H1 (cell line): ENCODE measurements at regions not wholly inside any gene's neighbourhood (a gene's known extent, or its start where the extent isn't known, plus 50 kb on each side); places are given as distances from the start of the nearest gene placed in this dataset.

Experiments
- CTCF ChIA-PET: fragments of 300-600 bp; sonication (Branson Sonifier 250); formaldehyde crosslinking; loops from one replicate; lab custom pipeline; 2021; ENCODE audit not compliant: partially characterized antibody; lab: Charles Lee
- POLR2A ChIA-PET: fragments of 300-600 bp; sonication (Branson Sonifier 250); formaldehyde crosslinking; loops from one replicate; lab custom pipeline; 2021; ENCODE audit warnings: inconsistent platforms; ENCODE audit not compliant: partially characterized antibody; lab: Charles Lee
- DNase-seq, 2 experiments: peaks; one replicate each; pipeline versions ENCODE4 v3.0.0 to v3.0.0-alpha.2; 2010 to 2022; ENCODE audit warnings: low spot score in 2 of 2, low read depth in 1 of 2, mixed read lengths in 1 of 2
- FAIRE-seq: peaks from 2 replicates; lab custom pipeline; 2011; peaks lifted over from hg19 to GRCh38; lab: Jason Lieb, UNC
- H2AFZ ChIP-seq: 2 replicates; pipeline ENCODE4 v1.8.1; 2012; ENCODE audit warnings: low read length, inconsistent platforms
- H2AK5ac ChIP-seq: 2 replicates; pipeline ENCODE4 v1.6.1; 2013; ENCODE audit warnings: low read depth, low read length
- H2BK120ac ChIP-seq: replicated peaks from 2 replicates; pipeline ENCODE3; 2013; ENCODE audit warnings: low read depth, low read length, inconsistent platforms
- H2BK12ac ChIP-seq: 2 replicates; pipeline ENCODE4 v1.6.1; 2013; ENCODE audit warnings: low read depth, low read length
- H2BK15ac ChIP-seq: 2 replicates; pipeline ENCODE4 v1.6.1; 2013; ENCODE audit warnings: low read length
- H2BK20ac ChIP-seq: 2 replicates; pipeline ENCODE4 v1.6.1; 2013; ENCODE audit warnings: low read length
- H2BK5ac ChIP-seq: 2 replicates; pipeline ENCODE4 v1.6.1; 2013; ENCODE audit warnings: low read depth, low read length
- H3K14ac ChIP-seq: 2 replicates; pipeline ENCODE4 v1.6.1; 2013; ENCODE audit warnings: inconsistent platforms; ENCODE audit not compliant: insufficient read length
- H3K18ac ChIP-seq: 2 replicates; pipeline ENCODE4 v1.6.1; 2013; ENCODE audit warnings: low read length; ENCODE audit errors: extremely low read depth
- H3K23ac ChIP-seq: 2 replicates; pipeline ENCODE4 v1.6.1; 2013; ENCODE audit warnings: inconsistent platforms; ENCODE audit not compliant: insufficient read length
- H3K23me2 ChIP-seq: 2 replicates; pipeline ENCODE4 v1.6.1; 2013; ENCODE audit warnings: low read depth, low read length
- H3K27ac ChIP-seq: 2 replicates; pipeline ENCODE4 v1.6.1; 2011; ENCODE audit warnings: low read depth, low read length, inconsistent platforms
- H3K27me3 ChIP-seq, 4 experiments: replicated peaks in 1 of 4; 1 replicate in 1 of 4; 2 replicates in 3 of 4; pipeline versions ENCODE4 v1.6.1 to v1.8.1; 2011 to 2013; ENCODE audit warnings: low read length in 3 of 4, mild to moderate bottlenecking in 3 of 4, inconsistent platforms in 2 of 4, mixed read lengths in 2 of 4, moderate library complexity in 1 of 4; ENCODE audit not compliant: control insufficient read depth in 3 of 4, insufficient read depth in 3 of 4; ENCODE audit errors: extremely low read depth in 1 of 4
- H3K36me3 ChIP-seq, 4 experiments: 2 replicates each; pipeline versions ENCODE4 v1.6.1 to v1.8.1; 2011 to 2013; ENCODE audit warnings: mild to moderate bottlenecking in 4 of 4, low read length in 3 of 4, moderate library complexity in 2 of 4, control low read depth in 1 of 4, inconsistent platforms in 1 of 4; ENCODE audit not compliant: insufficient read depth in 4 of 4, control insufficient read depth in 2 of 4
- H3K4ac ChIP-seq: replicated peaks from 2 replicates; pipeline ENCODE3; 2013; ENCODE audit warnings: low read length, low read depth, mixed read lengths, inconsistent platforms; ENCODE audit not compliant: insufficient read length
- H3K4me1 ChIP-seq, 4 experiments: replicated peaks in 1 of 4; 1 replicate in 1 of 4; 2 replicates in 3 of 4; pipeline versions ENCODE4 v1.6.1 to v1.8.1; 2011 to 2013; ENCODE audit warnings: low read length in 3 of 4, inconsistent platforms in 2 of 4, mixed read lengths in 1 of 4; ENCODE audit not compliant: insufficient read depth in 4 of 4, control insufficient read depth in 3 of 4
- H3K4me2 ChIP-seq, 2 experiments: 2 replicates each; pipeline versions ENCODE4 v1.6.1 to v1.8.1; 2011 to 2013; ENCODE audit warnings: low read depth in 2 of 2, low read length in 2 of 2, control low read depth in 1 of 2, inconsistent platforms in 1 of 2, mild to moderate bottlenecking in 1 of 2; ENCODE audit not compliant: insufficient read depth in 1 of 2
- H3K4me3 ChIP-seq, 4 experiments: fragments of 200-600, 300-600 bp in 1 of 4; sonication (generic), shearing (Covaris generic), sonication (Bioruptor Twin) in 1 of 4; 2 replicates each; pipeline versions ENCODE4 v1.5.1 to v1.8.1; 2011 to 2016; ENCODE audit warnings: low read length in 4 of 4, low read depth in 3 of 4, control low read depth in 2 of 4, inconsistent platforms in 2 of 4, mild to moderate bottlenecking in 2 of 4, mixed read lengths in 1 of 4, moderate library complexity in 1 of 4; ENCODE audit not compliant: insufficient read depth in 2 of 4; ENCODE audit errors: extremely low read depth in 1 of 4
- H3K56ac ChIP-seq: replicated peaks from 2 replicates; pipeline ENCODE3; 2013; ENCODE audit warnings: low read depth, mild to moderate bottlenecking, mixed read lengths, low read length, inconsistent platforms; ENCODE audit not compliant: insufficient read length
- H3K79me1 ChIP-seq: 2 replicates; pipeline ENCODE4 v1.6.1; 2013; ENCODE audit warnings: low read depth, low read length, control low read depth
- H3K79me2 ChIP-seq, 2 experiments: 2 replicates each; pipeline versions ENCODE4 v1.6.1 to v1.8.1; 2012 to 2013; ENCODE audit warnings: low read length in 2 of 2, mild to moderate bottlenecking in 2 of 2, inconsistent platforms in 1 of 2; ENCODE audit not compliant: insufficient read depth in 2 of 2, control insufficient read depth in 1 of 2
- H3K9ac ChIP-seq, 4 experiments: replicated peaks in 1 of 4; 1 replicate in 1 of 4; 2 replicates in 3 of 4; pipeline versions ENCODE4 v1.6.1 to v1.8.1; 2011 to 2013; ENCODE audit warnings: low read depth in 3 of 4, low read length in 3 of 4, control low read depth in 2 of 4, mild to moderate bottlenecking in 2 of 4, moderate library complexity in 2 of 4, inconsistent platforms in 1 of 4; ENCODE audit errors: extremely low read depth in 1 of 4
- H3K9me3 ChIP-seq, 2 experiments: 2 replicates each; pipeline versions ENCODE4 v1.6.1 to v1.8.1; 2012 to 2013; ENCODE audit warnings: mild to moderate bottlenecking in 2 of 2, moderate library complexity in 2 of 2, control low read depth in 1 of 2, inconsistent platforms in 1 of 2, low read depth in 1 of 2, low read length in 1 of 2, mixed read lengths in 1 of 2; ENCODE audit not compliant: insufficient read depth in 2 of 2
- H4K20me1 ChIP-seq, 2 experiments: replicated peaks in 1 of 2; 2 replicates each; pipeline versions ENCODE3 to v1.8.1; 2011 to 2013; ENCODE audit warnings: inconsistent platforms in 2 of 2, low read length in 2 of 2, mild to moderate bottlenecking in 1 of 2; ENCODE audit not compliant: insufficient read depth in 2 of 2, control insufficient read depth in 1 of 2
- H4K5ac ChIP-seq: 2 replicates; pipeline ENCODE4 v1.6.1; 2013; ENCODE audit warnings: low read length, low read depth, mixed read lengths, inconsistent platforms; ENCODE audit not compliant: insufficient read length
- H4K8ac ChIP-seq: 2 replicates; pipeline ENCODE4 v1.8.0; 2013; ENCODE audit warnings: mild to moderate bottlenecking, moderate library complexity, low read length, inconsistent platforms; ENCODE audit not compliant: insufficient read depth; ENCODE audit errors: extremely low read depth
- H4K91ac ChIP-seq: replicated peaks from 2 replicates; pipeline ENCODE3; 2013; ENCODE audit warnings: low read length, mixed read lengths, inconsistent platforms; ENCODE audit not compliant: insufficient read length
- CEBPB ChIP-seq: IDR thresholded peaks from 2 replicates; pipeline ENCODE4 v1.6.1; 2012; ENCODE audit warnings: low read depth, low read length
- CHD1 ChIP-seq: IDR thresholded peaks from 2 replicates; pipeline ENCODE4 v1.6.1; 2012; ENCODE audit warnings: low read depth, low read length, improper control_type of control experiment
- CHD2 ChIP-seq: IDR thresholded peaks from 2 replicates; pipeline ENCODE4 v1.6.1; 2012; ENCODE audit warnings: low read length, improper control_type of control experiment
- CTCF ChIP-seq, 3 experiments: IDR thresholded peaks; 1 replicate in 2 of 3; 2 replicates in 1 of 3; pipeline versions ENCODE4 v1.5.1 to v1.6.1; 2011; ENCODE audit warnings: low read length in 3 of 3, mild to moderate bottlenecking in 3 of 3, inconsistent platforms in 2 of 3, low read depth in 1 of 3, moderate library complexity in 1 of 3; ENCODE audit not compliant: insufficient read depth in 1 of 3; ENCODE audit errors: control extremely low read depth in 1 of 3
- E2F6 ChIP-seq: IDR thresholded peaks from 2 replicates; pipeline ENCODE4 v1.6.1; 2012; ENCODE audit warnings: inconsistent platforms
- EZH2 ChIP-seq: fragments of 200-600 bp; sonication (generic); IDR thresholded peaks from 2 replicates; pipeline ENCODE4 v1.7.1; 2012; ENCODE audit warnings: low read depth, mild to moderate bottlenecking, moderate library complexity, low read length, inconsistent platforms; ENCODE audit not compliant: severe bottlenecking
- KDM4A ChIP-seq: IDR thresholded peaks from one replicate; pipeline ENCODE4 v1.7.1; 2012; ENCODE audit warnings: low read depth, mild to moderate bottlenecking, moderate library complexity, low read length, inconsistent platforms; ENCODE audit not compliant: severe bottlenecking
- NRF1 ChIP-seq: IDR thresholded peaks from 2 replicates; pipeline ENCODE4 v1.6.1; 2011; ENCODE audit warnings: mild to moderate bottlenecking, low read depth, low read length, improper control_type of control experiment
- TAF1 ChIP-seq: IDR thresholded peaks from 2 replicates; pipeline ENCODE4 v1.6.1; 2011; ENCODE audit warnings: mild to moderate bottlenecking, low read depth, low read length
- ZNF274 ChIP-seq: IDR thresholded peaks from 2 replicates; pipeline ENCODE4 v1.7.0; 2012; ENCODE audit warnings: low read length, borderline replicate concordance; ENCODE audit errors: extremely low read depth
- WGBS, 2 experiments: shearing (Covaris generic) in 1 of 2; methylation state at CpG; one replicate each; pipeline versions ENCODE4 v1.1.6 to v1.1.7; 2013 to 2015; ENCODE audit warnings: low lambda C conversion rate in 2 of 2, mixed read lengths in 2 of 2, inconsistent platforms in 1 of 2, low coverage in 1 of 2, missing lambda C conversion rate in 1 of 2; ENCODE audit not compliant: insufficient replicate concordance in 2 of 2, insufficient coverage in 1 of 2, insufficient read length in 1 of 2; ENCODE audit errors: extremely low coverage in 1 of 2, missing lambda C conversion rate in 1 of 2; 5-methylcytosine and 5-hydroxymethylcytosine counted together
- TF ChIP-seq, protein P1 (sequence below): IDR thresholded peaks from 2 replicates; pipeline ENCODE4 v1.6.1; 2012; ENCODE audit warnings: inconsistent platforms

DNA sequence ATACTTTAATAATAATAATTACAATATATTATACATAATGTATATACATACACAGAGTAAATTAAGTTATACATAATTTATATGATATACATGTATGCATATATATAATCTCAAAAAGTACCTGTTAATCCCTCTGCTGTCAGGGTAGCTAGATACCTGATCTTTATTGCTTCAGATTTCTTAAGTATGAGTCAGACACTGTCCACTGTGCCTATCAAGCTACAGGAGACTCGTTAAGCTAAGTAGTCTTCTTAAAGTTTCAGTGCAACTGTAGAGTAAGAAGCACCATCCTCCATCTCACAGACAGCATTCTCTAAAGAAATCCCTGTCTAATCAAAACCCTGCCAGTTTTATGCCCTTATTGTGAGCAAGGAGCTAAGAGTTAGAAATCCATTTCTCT lies 428.7 kb downstream of the RERGL start:
- Histone ChIP-seq H3K9me3 (no peaks in the 10 kb centered on the region), H2BK15ac (no peak overlapping the region), H3K23ac (no peak overlapping the region), H3K4me1 (no peaks in the 10 kb centered on the region), H3K36me3 (no peaks in the 10 kb centered on the region), H3K56ac (no peak overlapping the region), H3K18ac (0 out of 2 replicates have a peak overlapping the region, but pooled peaks have one; percentile 13), H2BK20ac (no peak overlapping the region), H2BK12ac (no peak overlapping the region), H3K4me3 (no peak overlapping the region), H3K79me2 (no peaks in the 10 kb centered on the region), H3K27me3 (no peaks in the 10 kb centered on the region)
- FAIRE-seq: no peak
- ChIA-PET CTCF (interaction anchor here (0.7 kb wide), 1 partner anchor 1193 kb away, joined by 3 read pairs; no protein-coding TSS in a partner anchor), POLR2A (no interaction called here)
- 69% methylated on average over 1 of the region's 1 CpG; no CpG with 5 or more reads in 1 of the 2 experiments for WGBS, 2 experiments
- no peak for TF ChIP-seq EZH2
- TF ChIP-seq E2F6: no peak
- TF ChIP-seq CHD2: no peak
- no peak for TF ChIP-seq CTCF (IDR thresholded peaks at IDR 0.05; ENCODE audit: control extremely low read depth in 1 of 3, insufficient read depth in 1 of 3, low read depth in 1 of 3, low read length in 3 of 3)
- TF ChIP-seq, protein P1, sequence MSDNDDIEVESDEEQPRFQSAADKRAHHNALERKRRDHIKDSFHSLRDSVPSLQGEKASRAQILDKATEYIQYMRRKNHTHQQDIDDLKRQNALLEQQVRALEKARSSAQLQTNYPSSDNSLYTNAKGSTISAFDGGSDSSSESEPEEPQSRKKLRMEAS: no peak
- no peak for TF ChIP-seq TAF1
- no peak for TF ChIP-seq KDM4A
- no peak for TF ChIP-seq CEBPB
- TF ChIP-seq NRF1: no peak
- TF ChIP-seq ZNF274: no peak
- TF ChIP-seq CHD1: no peak
- TF ChIP-seq, all 59 proteins: peak for 0
- H2BK120ac ChIP-seq: no peak overlapping the region
- H3K23me2 ChIP-seq: no peaks in the 10 kb centered on the region
- no peak overlapping the region for H3K14ac ChIP-seq
- H3K9ac ChIP-seq: no peak overlapping the region
- H4K20me1 ChIP-seq: no peaks in the 10 kb centered on the region
- no peak overlapping the region for H2BK5ac ChIP-seq
- H3K79me1 ChIP-seq: no peaks in the 10 kb centered on the region
- H2AK5ac ChIP-seq: no peak overlapping the region
- H3K4me2 ChIP-seq: no peak overlapping the region
- DNase-seq: no peak
- no peak overlapping the region for H4K8ac ChIP-seq
- no peak overlapping the region for H3K4ac ChIP-seq
- no peak overlapping the region for H3K27ac ChIP-seq
- H2AFZ ChIP-seq: peak overlapping the region; percentile 9; the same call in 1 of the 2 replicates
- no peak overlapping the region for H4K5ac ChIP-seq
- no peak overlapping the region for H4K91ac ChIP-seq
